Stimulated activated CD8-positive, alpha-beta memory T cell treated with anti-CD3 and anti-CD28 coated beads, Interleukin-2, amount 100 ng/mL, for 48 hours (primary cell): ENCODE measurements at regions not wholly inside any gene's neighbourhood (a gene's known extent, or its start where the extent isn't known, plus 50 kb on each side); places are given as distances from the start of the nearest gene placed in this dataset.
"Not testable (repeated sequence)": the region's sequence is repeated elsewhere in the genome, so short reads cannot be mapped to it uniquely, and the experiment has no call there.

Experiments
- DNase-seq, 2 donors: peaks; one replicate each; pipeline ENCODE4 v3.0.0-alpha.2; 2020; ENCODE audit warnings: low read depth in 2 of 2

- DNase-seq: no peak
Observed at GRCh38 chr4:152064753-152065152, 303.9 kb upstream of the GATB start.

- no peak for DNase-seq
Observed at GRCh38 chr4:152064282-152064681, 303.5 kb upstream of the GATB start.

GRCh38 chr4:152063621-152064240, 302.9 kb upstream of the GATB start:
- DNase-seq: no peak

GRCh38 chr4:152062936-152063620, 302.3 kb upstream of the GATB start:
- DNase-seq: no peak

- DNase-seq: no peak
Observed at GRCh38 chr4:152054731-152055130, 293.9 kb upstream of the GATB start.

- no peak for DNase-seq
Observed at GRCh38 chr4:152052451-152053057, 291.7 kb upstream of the GATB start.

- not testable (repeated sequence) for DNase-seq
Observed at GRCh38 chr4:152051332-152051731, 290.5 kb upstream of the GATB start.

- no peak for DNase-seq
Observed at GRCh38 chr4:152050106-152050505, 289.3 kb upstream of the GATB start.

GRCh38 chr4:152047451-152047850, 286.6 kb upstream of the GATB start:
- DNase-seq: no peak

- no peak for DNase-seq
Observed at GRCh38 chr4:152045807-152046571, 285.2 kb upstream of the GATB start.

- no peak for DNase-seq
Observed at GRCh38 chr4:152045449-152045806, 284.6 kb upstream of the GATB start.

GRCh38 chr4:152044331-152045036, 283.7 kb upstream of the GATB start:
- no peak for DNase-seq

GRCh38 chr4:152041295-152041694, 280.5 kb upstream of the GATB start:
- no peak for DNase-seq

- no peak for DNase-seq
Observed at GRCh38 chr4:152039691-152040090, 278.9 kb upstream of the GATB start.

- no peak for DNase-seq
Observed at GRCh38 chr4:152039023-152039481, 278.2 kb upstream of the GATB start.

GRCh38 chr4:152038238-152038637, 277.4 kb upstream of the GATB start:
- no peak for DNase-seq

GRCh38 chr4:152037435-152037834, 276.6 kb upstream of the GATB start:
- DNase-seq: no peak

- DNase-seq: no peak
Observed at GRCh38 chr4:152033621-152034020, 272.8 kb upstream of the GATB start.

GRCh38 chr4:152032722-152033131, 271.9 kb upstream of the GATB start:
- no peak for DNase-seq

- no peak for DNase-seq
Observed at GRCh38 chr4:152029631-152030030, 268.8 kb upstream of the GATB start.

GRCh38 chr4:152028131-152028530, 267.3 kb upstream of the GATB start:
- no peak for DNase-seq

- DNase-seq: no peak
Observed at GRCh38 chr4:152024881-152025280, 264.1 kb upstream of the GATB start.
